OCI-LY3 (cell line): ENCODE measurements at regions not wholly inside any gene's neighbourhood (a gene's known extent, or its start where the extent isn't known, plus 50 kb on each side); places are given as distances from the start of the nearest gene placed in this dataset.
"Not testable (repeated sequence)": the region's sequence is repeated elsewhere in the genome, so short reads cannot be mapped to it uniquely, and the experiment has no call there.

Experiments used
- EZH2phosphoT487 ChIP-seq: fragments of 200-600 bp; shearing (Covaris generic); IDR thresholded peaks from 2 replicates; pipeline ENCODE4 v1.6.1; 2018; ENCODE audit warnings: antibody characterized with exemption, mixed run types, low read depth
- TF ChIP-seq, protein P1 (sequence below): fragments of 200-600, 300-600 bp; sonication (generic); IDR thresholded peaks from 2 replicates; pipeline ENCODE4 v1.5.1; 2014; ENCODE audit warnings: antibody characterized with exemption, low read length, low read depth

DNA sequence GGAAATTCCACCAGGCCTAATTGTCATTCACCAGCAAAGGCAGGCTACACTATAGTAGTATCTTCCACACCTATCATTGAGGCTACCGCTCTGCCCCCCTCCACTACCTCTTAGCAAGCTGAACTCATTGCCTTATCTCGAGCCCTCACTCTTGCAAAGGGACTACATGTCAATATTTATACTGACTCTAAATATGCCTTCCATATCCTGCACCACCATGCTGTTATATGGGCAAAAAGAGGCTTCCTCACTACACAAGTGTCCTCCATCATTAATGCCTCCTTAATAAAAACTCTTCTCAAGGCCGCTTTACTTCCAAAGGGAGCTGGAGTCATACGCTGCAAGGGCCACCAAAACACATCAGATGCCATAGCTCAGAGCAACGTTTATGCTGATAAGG is 127.2 kb upstream of the TRIM24 start:
- TF ChIP-seq, protein P1, sequence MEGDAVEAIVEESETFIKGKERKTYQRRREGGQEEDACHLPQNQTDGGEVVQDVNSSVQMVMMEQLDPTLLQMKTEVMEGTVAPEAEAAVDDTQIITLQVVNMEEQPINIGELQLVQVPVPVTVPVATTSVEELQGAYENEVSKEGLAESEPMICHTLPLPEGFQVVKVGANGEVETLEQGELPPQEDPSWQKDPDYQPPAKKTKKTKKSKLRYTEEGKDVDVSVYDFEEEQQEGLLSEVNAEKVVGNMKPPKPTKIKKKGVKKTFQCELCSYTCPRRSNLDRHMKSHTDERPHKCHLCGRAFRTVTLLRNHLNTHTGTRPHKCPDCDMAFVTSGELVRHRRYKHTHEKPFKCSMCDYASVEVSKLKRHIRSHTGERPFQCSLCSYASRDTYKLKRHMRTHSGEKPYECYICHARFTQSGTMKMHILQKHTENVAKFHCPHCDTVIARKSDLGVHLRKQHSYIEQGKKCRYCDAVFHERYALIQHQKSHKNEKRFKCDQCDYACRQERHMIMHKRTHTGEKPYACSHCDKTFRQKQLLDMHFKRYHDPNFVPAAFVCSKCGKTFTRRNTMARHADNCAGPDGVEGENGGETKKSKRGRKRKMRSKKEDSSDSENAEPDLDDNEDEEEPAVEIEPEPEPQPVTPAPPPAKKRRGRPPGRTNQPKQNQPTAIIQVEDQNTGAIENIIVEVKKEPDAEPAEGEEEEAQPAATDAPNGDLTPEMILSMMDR = not testable (repeated sequence)
- not testable (repeated sequence) for TF ChIP-seq EZH2phosphoT487
